Stimulated activated CD8-positive, alpha-beta memory T cell treated with anti-CD3 and anti-CD28 coated beads, Interleukin-12 subunit alpha, Interleukin-12 subunit beta, amount 100 ng/mL, for 4 hours (primary cell): ENCODE measurements at regions not wholly inside any gene's neighbourhood (a gene's known extent, or its start where the extent isn't known, plus 50 kb on each side); places are given as distances from the start of the nearest gene placed in this dataset.
"Not testable (repeated sequence)": the region's sequence is repeated elsewhere in the genome, so short reads cannot be mapped to it uniquely, and the experiment has no call there.

Source experiments
- DNase-seq: peaks from one replicate; pipeline ENCODE4 v3.0.0-alpha.2; 2020; ENCODE audit warnings: low read depth

- DNase-seq: not testable (repeated sequence)
Measured at GRCh38 chr13:76659074-76659473, 227.1 kb downstream of the KCTD12 start.

GRCh38 chr13:76656500-76656899 is 229.7 kb downstream of the KCTD12 start:
- no peak for DNase-seq

GRCh38 chr13:76656056-76656455 is 230.1 kb downstream of the KCTD12 start:
- DNase-seq: no peak

GRCh38 chr13:76654263-76654662 is 231.9 kb downstream of the KCTD12 start:
- no peak for DNase-seq

DNA sequence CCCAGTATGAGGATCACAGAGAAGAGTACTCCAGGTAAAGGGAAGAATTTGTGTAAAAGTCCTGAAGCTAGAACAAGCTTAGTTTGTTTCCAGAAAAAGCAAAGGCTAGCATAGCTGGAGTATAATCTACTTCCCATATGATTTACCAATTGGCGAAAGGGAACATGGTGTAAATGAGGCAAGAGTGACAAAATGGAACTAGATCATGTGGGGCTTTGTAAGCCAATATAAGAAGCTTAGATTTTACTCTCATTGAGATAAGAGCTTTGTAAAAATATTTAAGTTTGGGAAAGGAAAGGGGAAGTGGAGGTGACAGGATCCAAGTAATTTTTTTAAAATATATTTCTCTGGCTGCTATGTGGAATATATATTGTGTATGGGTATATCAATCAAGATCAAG is 234.9 kb downstream of the KCTD12 start:
- DNase-seq: no peak

- no peak for DNase-seq
Measured at GRCh38 chr13:76647550-76647949, 238.7 kb downstream of the KCTD12 start.

GRCh38 chr13:76646946-76647345 is 239.3 kb downstream of the KCTD12 start:
- DNase-seq: no peak

DNA sequence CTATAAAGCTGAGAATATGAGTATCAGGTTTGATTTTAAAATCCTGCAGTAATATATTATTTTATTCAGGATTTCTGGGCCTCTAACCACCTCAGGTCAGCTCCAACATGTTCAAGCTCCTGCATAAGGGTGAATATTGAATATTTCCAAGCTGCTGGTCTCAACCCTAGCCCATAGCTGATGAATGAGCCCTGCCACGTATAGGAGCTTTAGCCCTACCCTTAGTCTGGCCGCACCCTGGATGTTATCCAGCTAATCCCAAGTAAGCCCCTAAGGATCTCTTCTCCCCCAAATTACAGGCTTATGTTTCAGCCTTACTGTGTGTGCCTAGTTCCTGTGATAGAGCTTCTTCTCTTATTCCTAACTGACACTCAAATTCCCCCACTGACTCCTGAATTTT is 240.6 kb downstream of the KCTD12 start:
- no peak for DNase-seq

DNA sequence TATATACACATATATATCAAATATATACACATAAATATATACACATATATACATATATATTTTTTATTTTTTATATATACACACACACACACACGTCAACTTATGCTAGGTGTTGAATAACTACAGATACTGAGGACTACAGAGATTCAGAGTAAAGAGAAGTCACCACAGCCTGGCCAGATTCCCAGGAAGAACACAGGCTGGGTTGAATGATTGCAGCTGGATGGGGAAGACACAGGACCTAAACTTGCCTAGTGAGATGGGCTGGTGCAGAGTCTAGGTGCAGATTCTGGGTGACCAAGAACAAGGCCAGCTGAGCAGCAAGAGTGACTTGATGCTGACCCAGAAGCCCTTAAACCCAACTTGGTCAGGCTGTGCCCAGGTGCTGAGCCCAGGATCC is 241.3 kb downstream of the KCTD12 start:
- DNase-seq: no peak

DNA sequence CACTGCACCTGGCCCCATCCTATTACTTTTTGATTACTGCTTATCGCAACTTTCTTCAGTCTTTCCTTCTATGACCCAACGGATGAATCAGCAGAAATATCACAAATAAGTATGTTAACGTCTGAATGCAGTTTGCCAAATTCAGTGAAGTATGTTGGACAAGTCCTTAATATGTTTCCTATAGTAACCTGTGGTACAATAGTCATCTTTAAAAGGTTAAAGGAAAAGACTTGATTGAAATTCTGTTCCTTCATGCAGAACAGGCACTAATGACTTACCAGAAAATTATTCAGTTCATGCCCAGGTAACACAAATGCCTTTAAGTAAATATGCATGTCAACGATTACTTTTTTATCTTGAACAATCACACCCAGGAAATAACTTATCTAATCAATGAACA is 242.6 kb downstream of the KCTD12 start:
- DNase-seq: no peak

DNA sequence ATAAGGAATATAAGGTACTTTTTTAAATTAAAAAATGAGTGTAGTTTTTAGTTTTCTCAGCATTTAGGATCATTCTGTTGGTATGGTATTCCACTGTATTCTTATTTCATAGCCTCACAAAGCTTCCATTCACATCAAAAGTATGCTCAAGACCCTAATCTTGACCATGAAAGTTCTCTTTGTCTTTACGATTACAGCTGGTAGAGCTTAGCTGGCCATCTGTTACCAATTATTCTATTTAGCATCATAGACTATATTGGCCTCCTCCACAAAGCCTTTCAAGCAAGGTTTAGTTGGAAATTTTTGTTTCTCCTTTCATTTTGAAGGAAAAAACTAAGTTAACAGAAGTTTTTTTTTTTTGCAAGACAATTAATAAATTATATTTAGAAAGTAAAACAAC is 245.1 kb downstream of the KCTD12 start:
- no peak for DNase-seq

DNA sequence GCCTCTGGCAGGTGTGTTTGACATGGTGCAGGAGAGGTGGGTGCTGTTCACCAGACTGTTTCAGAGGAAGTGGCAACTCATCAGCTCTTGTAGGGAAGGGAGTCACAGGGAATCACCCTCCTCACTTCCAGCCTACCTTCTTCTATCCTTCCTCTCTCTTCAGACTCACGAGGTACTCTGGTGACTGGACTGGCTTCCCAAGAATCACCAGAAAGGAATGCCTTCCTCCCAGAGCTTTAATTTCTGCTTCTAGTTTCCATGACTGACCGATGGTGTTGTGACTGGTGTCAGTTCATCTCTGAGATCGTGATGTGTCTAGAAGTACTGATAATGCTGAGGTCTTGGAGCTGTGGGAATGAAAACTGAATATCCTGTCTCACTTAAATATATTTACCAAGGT is 247.3 kb downstream of the KCTD12 start:
- no peak for DNase-seq

DNA sequence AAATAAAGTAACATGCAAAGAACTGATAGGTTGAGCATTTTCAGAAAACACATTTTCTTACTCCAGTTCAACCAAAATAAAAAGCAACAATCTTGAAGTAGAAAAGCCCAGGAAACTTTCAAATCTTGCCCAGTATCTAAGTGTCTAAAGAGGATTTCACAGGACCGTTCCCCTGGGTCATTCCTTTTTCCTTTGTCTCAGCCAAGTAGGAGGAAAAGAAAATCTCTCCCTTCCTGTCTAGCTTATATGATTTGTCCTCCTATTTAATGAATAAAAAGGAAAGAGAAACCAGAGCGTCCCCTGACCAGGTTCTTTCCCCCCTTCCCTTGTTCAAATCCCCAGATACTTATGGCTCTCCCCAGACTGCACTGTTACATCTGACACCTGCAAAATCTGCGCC is 248.0 kb downstream of the KCTD12 start:
- no peak for DNase-seq

- no peak for DNase-seq
Measured at GRCh38 chr13:76637641-76638141, 248.5 kb downstream of the KCTD12 start.

DNA sequence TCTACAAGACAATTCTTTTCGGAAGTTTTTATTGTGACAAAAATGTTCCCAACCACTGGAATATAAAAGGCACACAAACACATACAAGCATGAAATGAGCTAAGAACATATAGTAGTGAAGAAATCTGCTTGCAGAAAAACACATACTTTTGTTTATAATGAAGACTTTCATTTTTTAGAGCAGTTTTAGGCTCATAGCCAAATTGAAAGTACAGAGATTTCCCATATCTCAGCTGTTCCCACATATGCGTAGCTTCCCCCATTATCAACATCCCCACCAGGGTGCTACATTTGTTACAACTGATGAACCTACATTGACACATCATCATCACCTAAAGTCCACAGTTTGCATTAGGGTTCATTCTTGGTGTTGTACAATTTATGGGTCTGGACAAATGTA is 249.4 kb downstream of the KCTD12 start:
- no peak for DNase-seq

DNA sequence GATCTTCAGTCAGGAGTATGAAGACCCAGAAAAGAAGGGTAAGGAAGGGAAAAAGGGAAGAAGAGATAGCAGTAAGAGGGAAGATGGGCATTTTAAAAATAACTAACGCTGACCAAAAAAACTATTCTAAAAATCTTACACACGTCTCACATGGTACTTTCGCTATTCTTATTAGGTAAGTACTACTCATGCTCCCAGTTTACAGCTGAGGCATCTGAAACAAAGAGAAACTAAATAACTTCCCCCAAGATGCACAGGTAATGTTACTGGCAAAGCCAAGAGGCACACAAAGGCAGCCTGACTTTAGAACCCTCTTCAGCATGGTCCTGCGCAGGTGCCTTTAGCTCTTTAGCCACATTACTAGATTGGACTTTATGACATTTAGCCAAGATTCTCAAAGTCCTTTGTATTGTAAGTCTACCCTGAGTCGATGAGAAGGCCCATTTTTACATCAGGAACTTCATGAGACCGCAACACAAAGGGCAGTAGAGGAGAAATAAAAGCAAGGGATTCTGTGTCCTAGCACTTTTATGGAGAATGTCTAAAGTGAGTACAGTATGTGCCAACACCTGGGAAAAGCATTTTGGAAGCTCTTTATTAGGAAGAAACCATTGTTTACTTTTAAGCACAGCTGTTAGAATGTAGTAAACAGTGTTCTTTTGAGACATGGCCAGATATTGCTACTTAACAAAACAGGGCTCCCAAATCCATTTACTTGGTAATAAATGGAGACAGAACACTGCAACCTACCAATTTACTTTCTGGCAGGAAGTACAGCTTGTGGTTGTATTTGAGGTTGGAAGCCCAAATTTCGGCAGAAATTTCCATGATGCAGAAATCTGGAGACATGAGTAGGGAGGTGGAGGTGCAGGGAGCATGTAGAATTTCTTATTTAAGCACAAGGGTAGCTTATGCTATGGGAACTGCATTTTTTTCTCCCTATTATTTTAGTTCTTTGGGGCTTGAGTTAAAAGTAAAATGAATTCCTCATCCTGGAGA is 250.7 kb downstream of the KCTD12 start:
- no peak for DNase-seq

GRCh38 chr13:76634431-76635191 is 251.6 kb downstream of the KCTD12 start:
- DNase-seq: no peak

GRCh38 chr13:76632401-76633044 is 253.7 kb downstream of the KCTD12 start:
- DNase-seq: no peak

DNA sequence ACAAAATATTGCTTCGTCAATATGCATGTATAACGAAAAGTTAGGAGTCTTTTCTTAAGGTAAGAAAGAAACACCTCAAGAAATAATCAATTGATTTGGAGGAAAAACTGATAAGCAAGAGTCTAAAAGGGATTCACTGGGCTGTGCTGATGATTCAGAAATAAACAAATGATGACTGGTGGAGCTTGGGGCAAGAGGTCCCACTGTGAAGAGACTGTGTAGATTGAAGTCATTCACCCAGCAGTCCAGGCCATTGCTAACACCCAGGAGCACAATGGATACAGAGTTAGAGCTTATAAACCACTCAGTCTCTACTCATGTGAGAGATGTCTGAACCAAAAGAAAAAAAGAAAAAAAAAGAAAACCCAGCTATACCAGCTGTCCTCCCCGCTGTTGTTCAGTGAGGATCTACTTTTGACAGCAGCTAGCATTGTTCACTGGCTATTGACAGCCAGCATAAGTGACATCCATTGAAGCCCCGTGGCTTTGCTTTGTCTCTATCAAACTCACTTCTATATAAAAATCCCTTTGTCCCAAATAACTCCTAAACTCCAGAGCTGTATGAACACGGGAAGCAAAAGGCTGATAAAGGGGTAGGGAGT is 255.5 kb downstream of the KCTD12 start:
- no peak for DNase-seq

DNA sequence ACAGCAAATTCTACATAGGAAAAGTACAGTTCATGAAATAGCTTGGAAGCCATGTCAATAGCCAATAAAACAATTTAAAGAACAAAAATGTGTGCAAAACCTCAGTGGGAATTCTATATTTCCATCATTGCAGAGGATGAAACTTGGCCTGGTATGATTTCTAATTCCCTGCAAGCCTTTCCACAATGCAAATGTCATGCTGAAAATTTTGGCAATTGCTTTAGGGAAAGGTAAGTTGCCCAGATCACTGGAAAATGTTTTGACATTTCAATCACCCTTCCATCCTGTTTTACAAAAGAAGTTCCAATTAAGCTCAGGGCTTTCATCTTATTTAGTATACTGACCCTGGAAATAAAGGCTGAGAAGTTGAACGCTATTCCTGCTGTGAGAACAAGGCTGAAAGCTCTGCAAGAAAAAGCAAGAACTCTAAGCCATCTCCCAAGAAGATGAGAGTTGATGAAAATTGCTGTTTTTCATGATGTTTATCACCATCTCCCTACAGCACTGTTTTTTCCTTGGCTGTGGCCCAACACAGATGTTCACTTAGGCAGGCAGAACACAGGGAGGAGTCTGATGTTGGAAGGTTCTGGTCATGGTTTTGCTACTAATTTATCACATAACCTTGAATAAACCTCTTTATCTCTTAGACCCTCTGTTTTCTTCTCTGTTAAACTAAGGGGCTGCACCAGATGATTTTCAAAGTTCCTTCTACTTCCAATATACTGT is 263.7 kb downstream of the KCTD12 start:
- no peak for DNase-seq

DNA sequence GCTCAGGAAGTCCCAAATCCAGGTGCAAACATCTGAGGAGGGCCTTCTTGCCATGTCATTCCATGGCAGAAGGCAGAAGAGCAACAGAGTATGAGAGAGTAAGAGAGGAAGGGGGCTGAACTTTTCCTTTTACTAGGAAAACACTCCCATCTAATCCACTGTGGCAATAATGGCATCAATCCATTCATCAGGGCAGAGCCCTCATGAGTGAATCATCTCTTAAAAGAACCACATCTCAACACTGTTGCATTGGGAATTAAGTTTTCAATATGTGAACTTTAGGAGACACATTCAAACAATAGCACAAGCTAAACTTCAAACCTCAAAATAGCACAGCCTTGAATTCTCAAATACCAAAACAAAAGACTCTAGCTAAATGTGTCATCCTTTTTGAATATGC is 264.5 kb downstream of the KCTD12 start:
- no peak for DNase-seq
